Urinary bladder (tissue), 3 donors: ENCODE measurements at regions not wholly inside any gene's neighbourhood (a gene's known extent, or its start where the extent isn't known, plus 50 kb on each side); places are given as distances from the start of the nearest gene placed in this dataset.

Source experiments
- DNase-seq: peaks from one replicate; pipeline ENCODE4 v3.0.0-alpha.2; 2015; ENCODE audit errors: extremely low spot score
- H3K27ac ChIP-seq: one replicate; pipeline ENCODE4 v1.5.1; 2013; ENCODE audit warnings: low read depth, mild to moderate bottlenecking, moderate library complexity
- H3K36me3 ChIP-seq: one replicate; pipeline ENCODE4 v1.6.1; 2013; ENCODE audit warnings: mild to moderate bottlenecking, moderate library complexity; ENCODE audit not compliant: insufficient read depth
- H3K4me1 ChIP-seq: one replicate; pipeline ENCODE4 v1.6.1; 2013; ENCODE audit warnings: mild to moderate bottlenecking, moderate library complexity; ENCODE audit not compliant: insufficient read depth
- H3K4me3 ChIP-seq: one replicate; pipeline ENCODE4 v1.5.1; 2013; ENCODE audit warnings: low read depth, low read length
- WGBS: extraction: QIAGEN DNeasy Blood & Tissue Kit; methylation state at CpG from one replicate; pipeline ENCODE4 v1.1.7; 2013; 5-methylcytosine and 5-hydroxymethylcytosine counted together
- donor health status: healthy with polysubstance abuse.
- donor health status: healthy.

GRCh38 chr10:4646547-4646946 lies 179.5 kb upstream of the AKR1E2 start:
- H3K27ac ChIP-seq, result no peak overlapping the region
- no peak overlapping the region for H3K4me3 ChIP-seq
- no peaks in the 10 kb centered on the region for H3K4me1 ChIP-seq
- no peak for DNase-seq
- H3K36me3 ChIP-seq, result no peaks in the 10 kb centered on the region
- WGBS, result 92% methylated on average over 3 of the region's 3 CpGs

- H3K36me3 ChIP-seq, result no peaks in the 10 kb centered on the region
- WGBS, result 86% methylated on average over 2 of the region's 2 CpGs
- DNase-seq, result no peak
- no peak overlapping the region for H3K27ac ChIP-seq
- H3K4me3 ChIP-seq, result no peak overlapping the region
- no peaks in the 10 kb centered on the region for H3K4me1 ChIP-seq
Measured at GRCh38 chr10:4645836-4646235, 180.2 kb upstream of the AKR1E2 start.

GRCh38 chr10:4643471-4643870 lies 182.5 kb upstream of the AKR1E2 start:
- Histone ChIP-seq H3K36me3 (no peaks in the 10 kb centered on the region), H3K4me1 (no peaks in the 10 kb centered on the region), H3K27ac (no peak overlapping the region), H3K4me3 (no peak overlapping the region)
- no peak for DNase-seq
- 91% methylated on average over 1 of the region's 1 CpG for WGBS

GRCh38 chr10:4639960-4640359 lies 186.0 kb upstream of the AKR1E2 start:
- no peak for DNase-seq
- WGBS, result 42% methylated on average over 2 of the region's 2 CpGs
- no peaks in the 10 kb centered on the region for H3K36me3 ChIP-seq
- H3K27ac ChIP-seq, result no peak overlapping the region
- no peaks in the 10 kb centered on the region for H3K4me1 ChIP-seq
- H3K4me3 ChIP-seq, result no peak overlapping the region

GRCh38 chr10:4638099-4638498 lies 187.9 kb upstream of the AKR1E2 start:
- H3K4me1 ChIP-seq, result no peaks in the 10 kb centered on the region
- H3K27ac ChIP-seq, result no peak overlapping the region
- H3K4me3 ChIP-seq, result no peak overlapping the region
- no peak for DNase-seq
- no peaks in the 10 kb centered on the region for H3K36me3 ChIP-seq
- 86% methylated on average over 3 of the region's 3 CpGs for WGBS

- H3K4me3 ChIP-seq, result no peak overlapping the region
- WGBS, result 98% methylated on average over 2 of the region's 2 CpGs
- H3K27ac ChIP-seq, result no peak overlapping the region
- no peaks in the 10 kb centered on the region for H3K36me3 ChIP-seq
- H3K4me1 ChIP-seq, result peaks cover under 1% of the 10 kb centered on the region
- no peak for DNase-seq
Measured at GRCh38 chr10:4637657-4638056, 188.3 kb upstream of the AKR1E2 start.

- H3K36me3 ChIP-seq, result no peaks in the 10 kb centered on the region
- no peak overlapping the region for H3K27ac ChIP-seq
- DNase-seq, result no peak
- 96% methylated on average over 2 of the region's 2 CpGs for WGBS
- no peak overlapping the region for H3K4me3 ChIP-seq
- H3K4me1 ChIP-seq, result peaks cover 1% of the 10 kb centered on the region
Measured at GRCh38 chr10:4635883-4636282, 190.1 kb upstream of the AKR1E2 start.

GRCh38 chr10:4635388-4635787 lies 190.6 kb upstream of the AKR1E2 start:
- no peak overlapping the region for H3K27ac ChIP-seq
- 50% methylated on average over 5 of the region's 5 CpGs for WGBS
- no peaks in the 10 kb centered on the region for H3K36me3 ChIP-seq
- no peak for DNase-seq
- no peak overlapping the region for H3K4me3 ChIP-seq
- H3K4me1 ChIP-seq, result peaks cover 1% of the 10 kb centered on the region

GRCh38 chr10:4633776-4634175 lies 192.2 kb upstream of the AKR1E2 start:
- 93% methylated on average over 8 of the region's 8 CpGs for WGBS
- H3K27ac ChIP-seq, result no peak overlapping the region
- H3K4me3 ChIP-seq, result no peak overlapping the region
- peaks cover 1% of the 10 kb centered on the region for H3K4me1 ChIP-seq
- DNase-seq, result no peak
- no peaks in the 10 kb centered on the region for H3K36me3 ChIP-seq

- 93% methylated on average over 8 of the region's 8 CpGs for WGBS
- H3K4me3 ChIP-seq, result no peak overlapping the region
- peaks cover 1% of the 10 kb centered on the region for H3K4me1 ChIP-seq
- H3K27ac ChIP-seq, result no peak overlapping the region
- no peaks in the 10 kb centered on the region for H3K36me3 ChIP-seq
- no peak for DNase-seq
Measured at GRCh38 chr10:4633186-4633585, 192.8 kb upstream of the AKR1E2 start.

GRCh38 chr10:4632757-4633156 lies 193.2 kb upstream of the AKR1E2 start:
- Histone ChIP-seq H3K36me3 (no peaks in the 10 kb centered on the region), H3K4me1 (peaks cover 1% of the 10 kb centered on the region), H3K27ac (no peak overlapping the region), H3K4me3 (no peak overlapping the region)
- no peak for DNase-seq
- WGBS, result 87% methylated on average over 5 of the region's 5 CpGs

GRCh38 chr10:4626919-4627318 lies 199.1 kb upstream of the AKR1E2 start:
- H3K4me1 ChIP-seq, result no peaks in the 10 kb centered on the region
- no peak overlapping the region for H3K27ac ChIP-seq
- 80% methylated on average over 3 of the region's 3 CpGs for WGBS
- no peaks in the 10 kb centered on the region for H3K36me3 ChIP-seq
- H3K4me3 ChIP-seq, result no peak overlapping the region
- no peak for DNase-seq

- Histone ChIP-seq H3K27ac (no peak overlapping the region), H3K36me3 (no peaks in the 10 kb centered on the region), H3K4me1 (no peaks in the 10 kb centered on the region), H3K4me3 (no peak overlapping the region)
- 94% methylated on average over 1 of the region's 1 CpG for WGBS
- no peak for DNase-seq
Measured at GRCh38 chr10:4623757-4624420, 202.1 kb upstream of the AKR1E2 start.

GRCh38 chr10:4623200-4623599 lies 202.8 kb upstream of the AKR1E2 start:
- H3K4me3 ChIP-seq, result no peak overlapping the region
- no peaks in the 10 kb centered on the region for H3K36me3 ChIP-seq
- no peaks in the 10 kb centered on the region for H3K4me1 ChIP-seq
- H3K27ac ChIP-seq, result no peak overlapping the region
- 84% methylated on average over 7 of the region's 7 CpGs for WGBS
- DNase-seq, result no peak

GRCh38 chr10:4622384-4622783 lies 203.6 kb upstream of the AKR1E2 start:
- no peak overlapping the region for H3K27ac ChIP-seq
- no peaks in the 10 kb centered on the region for H3K4me1 ChIP-seq
- 93% methylated on average over 2 of the region's 2 CpGs for WGBS
- H3K4me3 ChIP-seq, result no peak overlapping the region
- DNase-seq, result no peak
- no peaks in the 10 kb centered on the region for H3K36me3 ChIP-seq
